ENCODE measurements at regions not wholly inside any gene's neighbourhood (a gene's known extent, or its start where the extent isn't known, plus 50 kb on each side); places are given as distances from the start of the nearest gene placed in this dataset.

GRCh38 chr6:19086480-19086879 is 699.3 kb downstream of the RNF144B start:
- no TSS peak for BruUV-seq (replicated peaks)

More at GRCh38 chr6:19086480-19086879, 699.3 kb downstream of the RNF144B start:
- H3K4ac ChIP-seq (ENCODE audit: low read depth, low read length): no peak overlapping the region
- ATAC-seq (ENCODE audit: low read depth) (no peak), DNase-seq (no peak)
- no peak overlapping the region for H2BK120ac ChIP-seq (ENCODE audit: low read depth, low read length)
- intact Hi-C loops (cut with micrococcal nuclease): no loop called here
- no peaks in the 10 kb centered on the region for H3K9me3 ChIP-seq (ENCODE audit: control insufficient read depth, insufficient read depth, low read length)
- no peak overlapping the region for H2BK5ac ChIP-seq (ENCODE audit: low read depth, low read length, poor library complexity, severe bottlenecking)
- in situ Hi-C loops (cut with MboI; ENCODE audit: low sequenced_read_pairs): no loop called here
- H3K79me1 ChIP-seq (ENCODE audit: low read depth in 1 of 2, low read length in 2 of 2): no peaks in the 10 kb centered on the region
- no peaks in the 10 kb centered on the region for H3K27me3 ChIP-seq (ENCODE audit: control insufficient read depth, insufficient read depth, low read length)
- no peaks in the 10 kb centered on the region for H3K36me3 ChIP-seq (ENCODE audit: control insufficient read depth, insufficient read depth, low read length)
- H3K9me1 ChIP-seq (ENCODE audit: insufficient read depth, low read length): no peaks in the 10 kb centered on the region
- no peak for TF ChIP-seq MAZ (IDR thresholded peaks at IDR 0.05; ENCODE audit: borderline replicate concordance, low read depth, low read length)
- TF ChIP-seq RCOR1 (IDR thresholded peaks at IDR 0.05; ENCODE audit: insufficient replicate concordance, low read length): no peak
- TF ChIP-seq MXI1 (IDR thresholded peaks at IDR 0.05; ENCODE audit: borderline replicate concordance, low read depth, low read length): no peak
- TF ChIP-seq FOS (IDR thresholded peaks at IDR 0.05; ENCODE audit: low read depth, low read length): no peak
- no peak for TF ChIP-seq NFE2L2 (IDR thresholded peaks at IDR 0.05; ENCODE audit: low read depth, low read length)
- no peaks in the 10 kb centered on the region for H3K4me1 ChIP-seq (ENCODE audit: control insufficient read depth, insufficient read depth, low read length)
- no peak overlapping the region for H4K8ac ChIP-seq (ENCODE audit: low read depth in 2 of 2, low read length in 2 of 2)
- dilution Hi-C loops (cut with HindIII; ENCODE audit: low sequenced_read_pairs, unreplicated experiment): no loop called here
- H2AFZ ChIP-seq (replicated peaks; ENCODE audit: low read length, poor library complexity): no peak overlapping the region
- ChIA-PET POLR2A (ENCODE audit: unreplicated experiment) (no interaction called here), CTCF (no interaction called here)
- H2AK5ac ChIP-seq (ENCODE audit: low read depth, low read length): no peak overlapping the region
- H4K20me1 ChIP-seq (ENCODE audit: insufficient read depth, low read length): no peaks in the 10 kb centered on the region
- no peak overlapping the region for H3K4me2 ChIP-seq (ENCODE audit: low read depth, low read length)
- H4K5ac ChIP-seq (ENCODE audit: low read depth, low read length): no peak overlapping the region
- H2BK20ac ChIP-seq (ENCODE audit: low read depth, low read length): no peak overlapping the region
- H2BK15ac ChIP-seq (ENCODE audit: low read depth, low read length): no peak overlapping the region
- no peak overlapping the region for H3K27ac ChIP-seq (ENCODE audit: insufficient read depth, low read length)
- no peak overlapping the region for H3K4me3 ChIP-seq (ENCODE audit: insufficient read depth, low read depth, low read length)
- H2AK9ac ChIP-seq (replicated peaks; ENCODE audit: low read depth, low read length, poor library complexity): no peak overlapping the region
- no peak overlapping the region for H3K23ac ChIP-seq (ENCODE audit: low read depth, low read length)
- no peak overlapping the region for H3K9ac ChIP-seq (ENCODE audit: low read depth, low read length)
- no CpG with 5 or more reads among the region's 4 CpGs for WGBS, 2 experiments (ENCODE audit: extremely low coverage in 2 of 2, insufficient read length in 1 of 2)
- no peak overlapping the region for H3K56ac ChIP-seq (ENCODE audit: extremely low read depth, insufficient read depth, low read length)
- H3K18ac ChIP-seq (ENCODE audit: low read depth, low read length): no peak overlapping the region
- H3K14ac ChIP-seq (replicated peaks; ENCODE audit: low read depth, low read length): no peak overlapping the region
- H4K91ac ChIP-seq (ENCODE audit: insufficient read depth, low read depth, low read length): no peak overlapping the region

Measured in IMR-90 (cell line).